GM12878 (cell line): ENCODE measurements at regions not wholly inside any gene's neighbourhood (a gene's known extent, or its start where the extent isn't known, plus 50 kb on each side); places are given as distances from the start of the nearest gene placed in this dataset.

Experiments used
- CEBPB ChIP-seq, 2 experiments: fragments of 150-350 bp in 1 of 2; IDR thresholded peaks; 2 replicates each; pipeline ENCODE4 v1.6.1; 2012 to 2014; ENCODE audit warnings: low read depth in 2 of 2, low read length in 2 of 2, borderline replicate concordance in 1 of 2, inconsistent platforms in 1 of 2
- EED ChIP-seq: sonication (generic); IDR thresholded peaks from 2 replicates; pipeline ENCODE4 v1.6.1; 2016; ENCODE audit warnings: antibody characterized with exemption, low read depth
- EP300 ChIP-seq, 2 experiments: fragments of 150-350 bp in 1 of 2; IDR thresholded peaks; 2 replicates each; pipeline ENCODE4 v1.6.1; 2011 to 2012; ENCODE audit warnings: low read depth in 2 of 2, low read length in 2 of 2, borderline replicate concordance in 1 of 2, improper control_type of control experiment in 1 of 2, inconsistent platforms in 1 of 2; ENCODE audit not compliant: control insufficient read depth in 1 of 2
- IKZF1 ChIP-seq: fragments of 450-650 bp; conservative IDR thresholded peaks from 2 replicates; pipeline ENCODE4 v1.6.1; 2017; ENCODE audit warnings: antibody characterized with exemption, mild to moderate bottlenecking
- IRF4 ChIP-seq: IDR thresholded peaks from 2 replicates; pipeline ENCODE4 v1.6.1; 2011; ENCODE audit warnings: low read depth, low read length
- NFIC ChIP-seq: IDR thresholded peaks from 2 replicates; pipeline ENCODE4 v1.6.1; 2012; ENCODE audit warnings: low read depth, mild to moderate bottlenecking, inconsistent platforms, low read length, moderate library complexity
- PRDM15 ChIP-seq: fragments of 450-650 bp; formaldehyde crosslinking; IDR thresholded peaks from 2 replicates; pipeline ENCODE4 v1.4.0; 2020; ENCODE audit warnings: mild to moderate bottlenecking, moderate library complexity
- RAD51 ChIP-seq: fragments of 450-650 bp; IDR thresholded peaks from 2 replicates; pipeline ENCODE4 v1.6.1; 2016; ENCODE audit warnings: moderate library complexity, mild to moderate bottlenecking, inconsistent platforms
- STAT1 ChIP-seq: fragments of 450-650 bp; conservative IDR thresholded peaks from 2 replicates; pipeline ENCODE4 v1.6.1; 2014; ENCODE audit warnings: antibody characterized with exemption, mild to moderate bottlenecking
- ZBTB40 ChIP-seq: fragments of 450-650 bp; IDR thresholded peaks from 2 replicates; pipeline ENCODE4 v1.6.1; 2016; ENCODE audit warnings: mild to moderate bottlenecking, moderate library complexity, borderline replicate concordance
- ZSCAN29 ChIP-seq: fragments of 450-650 bp; IDR thresholded peaks from 2 replicates; pipeline ENCODE4 v1.6.1; 2017; ENCODE audit warnings: mild to moderate bottlenecking, moderate library complexity
- TF ChIP-seq, protein P1 (sequence below): IDR thresholded peaks from 2 replicates; pipeline ENCODE4 v1.6.1; 2012; ENCODE audit warnings: mild to moderate bottlenecking, low read depth, low read length

- TF ChIP-seq ZBTB40 (no peak), RAD51 (no peak), PRDM15 (CRISPR knock-in tag) (no peak), EP300 (IDR thresholded peaks at IDR 0.05; ENCODE audit: borderline replicate concordance in 1 of 2, control insufficient read depth in 1 of 2, low read depth in 2 of 2, low read length in 2 of 2) (peak in 1 of 2 experiments; percentile 27; a peak in 1 of 4 replicates), IRF4 (0 out of 2 replicates have a peak, but pooled peaks have one; percentile 12), STAT1 (no peak), EED (peak; percentile 93), ZSCAN29 (no peak), IKZF1 (peak; percentile 1; the same call in 1 of the 2 replicates), CEBPB (IDR thresholded peaks at IDR 0.05; ENCODE audit: borderline replicate concordance in 1 of 2, low read depth in 2 of 2, low read length in 2 of 2) (no peak), NFIC (peak; percentile 33; the same call in 1 of the 2 replicates)
- TF ChIP-seq, protein P1, sequence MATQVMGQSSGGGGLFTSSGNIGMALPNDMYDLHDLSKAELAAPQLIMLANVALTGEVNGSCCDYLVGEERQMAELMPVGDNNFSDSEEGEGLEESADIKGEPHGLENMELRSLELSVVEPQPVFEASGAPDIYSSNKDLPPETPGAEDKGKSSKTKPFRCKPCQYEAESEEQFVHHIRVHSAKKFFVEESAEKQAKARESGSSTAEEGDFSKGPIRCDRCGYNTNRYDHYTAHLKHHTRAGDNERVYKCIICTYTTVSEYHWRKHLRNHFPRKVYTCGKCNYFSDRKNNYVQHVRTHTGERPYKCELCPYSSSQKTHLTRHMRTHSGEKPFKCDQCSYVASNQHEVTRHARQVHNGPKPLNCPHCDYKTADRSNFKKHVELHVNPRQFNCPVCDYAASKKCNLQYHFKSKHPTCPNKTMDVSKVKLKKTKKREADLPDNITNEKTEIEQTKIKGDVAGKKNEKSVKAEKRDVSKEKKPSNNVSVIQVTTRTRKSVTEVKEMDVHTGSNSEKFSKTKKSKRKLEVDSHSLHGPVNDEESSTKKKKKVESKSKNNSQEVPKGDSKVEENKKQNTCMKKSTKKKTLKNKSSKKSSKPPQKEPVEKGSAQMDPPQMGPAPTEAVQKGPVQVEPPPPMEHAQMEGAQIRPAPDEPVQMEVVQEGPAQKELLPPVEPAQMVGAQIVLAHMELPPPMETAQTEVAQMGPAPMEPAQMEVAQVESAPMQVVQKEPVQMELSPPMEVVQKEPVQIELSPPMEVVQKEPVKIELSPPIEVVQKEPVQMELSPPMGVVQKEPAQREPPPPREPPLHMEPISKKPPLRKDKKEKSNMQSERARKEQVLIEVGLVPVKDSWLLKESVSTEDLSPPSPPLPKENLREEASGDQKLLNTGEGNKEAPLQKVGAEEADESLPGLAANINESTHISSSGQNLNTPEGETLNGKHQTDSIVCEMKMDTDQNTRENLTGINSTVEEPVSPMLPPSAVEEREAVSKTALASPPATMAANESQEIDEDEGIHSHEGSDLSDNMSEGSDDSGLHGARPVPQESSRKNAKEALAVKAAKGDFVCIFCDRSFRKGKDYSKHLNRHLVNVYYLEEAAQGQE: no peak
These were observed 492.6 kb upstream of the CADM1 start (continued) for GRCh38 chr11:115996808-115997188.
